Central memory CD8-positive, alpha-beta T cell (primary cell): ENCODE measurements at regions not wholly inside any gene's neighbourhood (a gene's known extent, or its start where the extent isn't known, plus 50 kb on each side); places are given as distances from the start of the nearest gene placed in this dataset.

Experiments
- ATAC-seq: fragments of 150-1000 bp; cut with Tn5 transposase; replicated peaks from 2 replicates; pipeline ENCODE4 v1.10.0; 2022; ENCODE audit warnings: mild to moderate bottlenecking, moderate FRiP score, moderate number of reproducible peaks; ENCODE audit not compliant: poor library complexity, severe bottlenecking; ENCODE audit errors: extremely low read depth
- DNase-seq, 2 donors: peaks; one replicate each; pipeline ENCODE4 v3.0.0; 2021; ENCODE audit warnings: low spot score in 2 of 2
- H3K27ac Mint-ChIP-seq: one replicate; pipeline ENCODE4 v1.8.0; 2022; ENCODE audit warnings: low read depth, mild to moderate bottlenecking, moderate library complexity, mixed read lengths
- H3K27me3 Mint-ChIP-seq: one replicate; pipeline ENCODE4 v1.8.0; 2022; ENCODE audit warnings: mixed read lengths
- H3K36me3 Mint-ChIP-seq: one replicate; pipeline ENCODE4 v1.8.0; 2022; ENCODE audit warnings: mild to moderate bottlenecking, moderate library complexity, mixed read lengths; ENCODE audit not compliant: insufficient read depth
- H3K4me1 Mint-ChIP-seq: one replicate; pipeline ENCODE4 v1.8.0; 2022; ENCODE audit warnings: mixed read lengths
- H3K4me3 Mint-ChIP-seq: one replicate; pipeline ENCODE4 v1.8.0; 2022; ENCODE audit warnings: mild to moderate bottlenecking, moderate library complexity, mixed read lengths
- H3K9me3 Mint-ChIP-seq: one replicate; pipeline ENCODE4 v1.8.0; 2022; ENCODE audit warnings: mixed read lengths

DNA sequence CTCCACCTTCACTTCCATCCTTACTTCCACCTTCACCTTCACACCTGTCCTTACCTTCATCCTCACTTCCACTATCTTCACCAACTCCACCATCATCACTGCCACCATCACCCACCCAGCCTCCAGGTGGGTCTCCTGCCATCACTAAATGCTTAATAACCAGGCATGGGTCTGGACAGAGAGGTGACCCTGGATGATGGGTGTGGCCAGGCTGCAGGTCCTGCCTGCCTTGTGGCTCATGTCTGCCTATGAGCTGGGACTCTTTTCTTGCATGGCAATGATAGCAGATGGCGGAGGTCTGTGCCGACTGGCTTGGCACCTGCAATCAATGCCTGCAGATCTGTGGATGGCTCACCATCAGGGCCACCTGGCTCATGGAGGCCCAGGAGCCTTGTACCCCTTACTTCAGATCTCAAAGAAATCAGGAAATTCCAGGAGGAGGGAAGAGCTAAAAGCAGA is 60.1 kb upstream of the ELN start:
- Mint-ChIP-seq H3K4me3 (no peak overlapping the region), H3K27me3 (peaks cover 27% of the 10 kb centered on the region), H3K9me3 (peaks cover 22% of the 10 kb centered on the region), H3K27ac (no peak overlapping the region), H3K36me3 (no peaks in the 10 kb centered on the region), H3K4me1 (no peaks in the 10 kb centered on the region)
- no peak for DNase-seq
- no peak for ATAC-seq

- H3K9me3 Mint-ChIP-seq: peaks cover 17% of the 10 kb centered on the region
- no peaks in the 10 kb centered on the region for H3K36me3 Mint-ChIP-seq
- ATAC-seq (no peak), DNase-seq (no peak)
- H3K27me3 Mint-ChIP-seq: peaks cover 23% of the 10 kb centered on the region
- H3K4me3 Mint-ChIP-seq: no peak overlapping the region
- H3K27ac Mint-ChIP-seq: no peak overlapping the region
- no peaks in the 10 kb centered on the region for H3K4me1 Mint-ChIP-seq
Measured at GRCh38 chr7:73968487-73968886, 59.5 kb upstream of the ELN start.

GRCh38 chr7:73969991-73970390 is 58.0 kb upstream of the ELN start:
- Mint-ChIP-seq H3K9me3 (peaks cover 6% of the 10 kb centered on the region), H3K4me3 (no peak overlapping the region), H3K27ac (no peak overlapping the region), H3K4me1 (no peaks in the 10 kb centered on the region), H3K36me3 (no peaks in the 10 kb centered on the region), H3K27me3 (peaks cover 24% of the 10 kb centered on the region)
- ATAC-seq (no peak), DNase-seq (no peak)

DNA sequence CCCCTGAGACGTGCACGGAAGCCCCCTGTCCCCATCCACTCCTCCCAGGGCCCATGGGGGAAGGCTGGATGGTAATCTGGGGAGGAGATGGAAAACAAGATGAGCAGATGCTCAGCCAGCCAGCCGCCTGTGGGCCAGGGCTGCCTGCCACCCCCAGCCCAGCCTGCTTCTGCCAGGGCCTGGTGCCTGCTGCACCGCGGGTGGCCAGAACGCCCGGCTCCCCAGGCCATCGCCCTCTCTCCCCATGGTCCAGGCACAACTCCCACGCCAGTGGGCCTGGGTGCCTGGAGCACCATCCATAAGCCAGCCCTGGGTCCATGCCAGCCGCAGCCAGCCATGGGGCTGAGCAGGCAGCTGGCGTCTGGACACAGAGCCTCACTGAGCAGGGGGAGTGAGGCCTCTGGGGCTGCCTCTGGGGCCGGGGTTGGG is 57.2 kb upstream of the ELN start:
- Mint-ChIP-seq H3K4me3 (no peak overlapping the region), H3K27me3 (peaks cover 33% of the 10 kb centered on the region), H3K9me3 (peaks cover 6% of the 10 kb centered on the region), H3K36me3 (no peaks in the 10 kb centered on the region), H3K27ac (no peak overlapping the region), H3K4me1 (no peaks in the 10 kb centered on the region)
- ATAC-seq (no peak), DNase-seq (no peak)

DNA sequence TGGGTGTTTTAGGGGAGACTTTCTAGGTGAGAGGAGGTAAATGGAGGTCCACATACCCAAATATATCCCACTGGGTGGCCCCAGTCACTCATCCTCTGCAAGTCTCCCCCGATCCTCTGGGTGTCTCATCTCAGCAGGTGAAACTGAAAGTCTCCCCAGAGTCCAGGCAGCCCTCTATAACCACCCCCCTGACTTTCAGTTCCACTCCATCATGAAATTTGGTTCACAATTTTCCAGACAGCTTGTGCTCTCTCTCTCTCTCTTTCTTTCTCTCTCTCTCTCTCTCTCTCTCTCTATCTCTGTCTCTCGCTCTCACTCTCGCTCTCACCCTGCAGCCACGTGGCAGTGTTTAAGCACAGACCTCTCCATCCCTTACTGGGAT is 56.7 kb upstream of the ELN start:
- peaks cover 33% of the 10 kb centered on the region for H3K27me3 Mint-ChIP-seq
- H3K4me3 Mint-ChIP-seq: no peak overlapping the region
- H3K27ac Mint-ChIP-seq: no peak overlapping the region
- H3K4me1 Mint-ChIP-seq: no peaks in the 10 kb centered on the region
- no peak for DNase-seq
- H3K9me3 Mint-ChIP-seq: peaks cover 6% of the 10 kb centered on the region
- ATAC-seq: no peak
- no peaks in the 10 kb centered on the region for H3K36me3 Mint-ChIP-seq

GRCh38 chr7:73971704-73972341 is 56.1 kb upstream of the ELN start:
- Mint-ChIP-seq H3K9me3 (peaks cover 6% of the 10 kb centered on the region), H3K27me3 (peaks cover 33% of the 10 kb centered on the region), H3K4me1 (no peaks in the 10 kb centered on the region), H3K27ac (no peak overlapping the region), H3K4me3 (no peak overlapping the region), H3K36me3 (no peaks in the 10 kb centered on the region)
- ATAC-seq: no peak
- no peak for DNase-seq

DNA sequence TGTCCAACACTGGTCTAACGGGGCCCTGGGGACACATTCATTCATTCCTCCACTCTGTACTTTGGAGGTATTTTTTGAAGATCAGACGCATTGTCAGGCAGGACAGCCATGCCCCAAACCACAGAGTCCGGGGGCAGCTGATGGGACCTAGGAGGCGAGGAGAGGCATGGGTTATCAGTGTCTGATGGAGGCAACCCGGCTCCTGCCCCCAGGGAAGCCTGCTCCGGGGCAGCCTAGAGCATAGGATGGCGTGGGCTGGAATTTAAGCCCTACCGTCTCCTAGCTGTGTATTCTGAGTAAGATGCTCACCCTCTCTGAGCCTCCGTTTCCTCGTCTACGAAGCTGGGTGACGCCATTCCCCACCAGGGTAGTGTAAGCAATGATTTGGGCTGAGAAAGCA is 55.4 kb upstream of the ELN start:
- H3K9me3 Mint-ChIP-seq: peaks cover 4% of the 10 kb centered on the region
- H3K27me3 Mint-ChIP-seq: peaks cover 33% of the 10 kb centered on the region
- no peaks in the 10 kb centered on the region for H3K4me1 Mint-ChIP-seq
- DNase-seq: no peak
- H3K36me3 Mint-ChIP-seq: no peaks in the 10 kb centered on the region
- H3K4me3 Mint-ChIP-seq: no peak overlapping the region
- ATAC-seq: no peak
- H3K27ac Mint-ChIP-seq: no peak overlapping the region

DNA sequence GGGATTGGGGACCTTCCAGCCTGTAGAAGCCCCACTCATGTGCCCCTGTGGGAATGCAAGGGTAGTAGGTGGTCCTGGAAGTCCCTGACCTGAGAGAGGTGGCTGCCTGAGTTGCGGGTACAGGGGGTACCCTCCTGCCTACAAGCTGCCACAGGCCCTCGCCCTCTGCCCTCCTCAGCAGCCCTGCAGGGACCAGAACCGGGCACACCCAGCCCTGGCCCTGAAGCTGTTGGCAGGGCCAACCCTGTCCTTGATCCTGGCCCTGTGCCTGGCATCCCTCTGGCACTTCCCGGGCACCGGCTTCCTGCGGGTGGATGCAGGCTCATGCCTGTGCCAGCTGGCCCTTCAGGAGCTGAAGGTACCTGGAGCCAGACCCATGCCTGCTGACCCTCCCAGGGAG is 54.9 kb upstream of the ELN start:
- H3K4me3 Mint-ChIP-seq: no peak overlapping the region
- H3K27me3 Mint-ChIP-seq: peaks cover 33% of the 10 kb centered on the region
- H3K27ac Mint-ChIP-seq: no peak overlapping the region
- no peaks in the 10 kb centered on the region for H3K9me3 Mint-ChIP-seq
- H3K36me3 Mint-ChIP-seq: no peaks in the 10 kb centered on the region
- ATAC-seq (no peak), DNase-seq (no peak)
- no peaks in the 10 kb centered on the region for H3K4me1 Mint-ChIP-seq

DNA sequence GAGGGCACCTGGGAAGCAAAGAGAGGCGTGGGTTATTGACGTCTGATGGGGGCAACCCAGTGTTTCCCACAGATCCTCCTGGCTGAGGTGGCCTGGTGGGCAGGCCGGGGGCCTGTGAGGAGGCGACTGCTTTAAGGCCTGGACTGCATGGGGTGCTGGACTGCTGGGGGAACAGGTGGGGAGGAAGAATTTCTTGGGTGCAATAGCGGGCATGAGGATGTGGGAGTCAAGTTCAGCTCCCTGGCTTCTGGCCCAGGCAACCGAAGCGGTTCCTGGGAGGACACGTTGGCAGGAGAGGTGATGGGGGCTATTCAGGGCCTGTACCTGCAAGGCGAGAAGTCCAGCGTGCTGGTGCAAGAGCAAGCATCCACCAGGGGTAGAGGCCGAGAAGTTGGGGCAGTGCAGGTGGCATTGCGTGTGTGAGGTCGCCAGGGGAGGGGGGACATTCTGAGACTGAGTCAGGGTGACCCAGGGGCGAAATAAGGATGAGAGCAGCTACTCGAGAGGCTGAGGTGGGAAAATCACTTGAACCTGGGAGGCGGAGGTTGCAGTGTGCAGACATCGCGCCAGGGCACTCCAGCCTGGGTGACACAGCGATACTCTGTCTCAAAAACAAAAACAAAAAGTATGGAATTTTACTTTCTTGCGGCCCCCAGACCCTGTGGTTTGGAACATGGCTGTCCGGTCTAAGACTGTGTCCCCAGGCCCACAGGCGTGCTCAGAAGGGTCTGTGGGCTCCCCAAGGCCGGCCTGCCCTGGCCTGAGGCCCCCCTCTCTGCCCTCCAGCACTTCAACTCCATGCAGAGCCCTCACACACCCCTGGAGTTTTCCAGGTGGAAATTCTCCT is 53.6 kb upstream of the ELN start:
- Mint-ChIP-seq H3K36me3 (no peaks in the 10 kb centered on the region), H3K9me3 (no peaks in the 10 kb centered on the region), H3K27ac (no peak overlapping the region), H3K27me3 (peaks cover 40% of the 10 kb centered on the region), H3K4me1 (no peaks in the 10 kb centered on the region), H3K4me3 (no peak overlapping the region)
- no peak for DNase-seq
- ATAC-seq: no peak

DNA sequence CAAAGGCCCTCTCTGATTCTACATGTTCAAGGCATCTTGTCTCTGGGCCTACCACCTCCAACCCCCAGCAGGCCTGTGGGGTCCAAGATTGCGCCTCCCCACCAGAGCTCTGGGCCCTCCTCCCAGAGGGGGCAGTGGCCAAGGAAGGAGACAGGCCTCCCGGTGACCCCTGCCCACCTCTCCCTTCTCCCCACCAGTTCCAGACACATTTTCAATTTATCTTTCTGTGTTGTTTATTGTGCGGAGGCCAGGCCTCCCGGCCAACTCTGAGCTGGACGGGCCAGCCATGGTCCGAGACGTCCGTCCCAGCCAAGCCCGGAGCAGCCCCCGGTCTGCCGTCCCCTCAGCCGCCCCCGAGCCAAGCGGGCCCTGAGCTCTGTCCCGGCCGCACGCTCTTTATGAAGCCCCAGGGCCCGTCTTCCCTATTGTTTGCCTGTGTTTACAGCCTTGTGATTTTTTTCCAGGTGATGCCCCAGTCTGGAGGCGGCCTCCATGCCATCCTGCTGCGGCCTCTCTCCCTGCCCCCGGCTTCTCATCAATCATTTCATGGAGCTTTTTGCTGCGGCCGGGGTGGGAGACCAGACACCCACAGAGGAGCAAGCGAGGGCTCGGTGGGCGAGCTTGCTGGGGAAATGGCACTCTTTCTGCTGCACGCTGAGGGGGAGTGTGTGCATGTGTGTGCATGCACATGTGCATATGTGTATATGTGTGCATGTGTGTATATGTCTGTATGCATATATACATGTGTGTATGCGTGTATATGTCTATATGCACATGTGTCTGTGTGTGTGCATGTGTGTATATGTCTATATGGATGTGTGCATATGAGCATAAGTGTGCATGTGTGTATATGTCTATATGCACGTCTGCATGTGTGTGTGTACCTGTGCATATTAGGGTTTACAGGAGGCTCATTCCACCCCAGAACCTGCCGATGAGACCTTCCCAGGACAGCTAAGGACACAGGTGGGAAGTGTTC is 52.7 kb upstream of the ELN start:
- DNase-seq (no peak), ATAC-seq (no peak)
- H3K4me1 Mint-ChIP-seq: no peaks in the 10 kb centered on the region
- H3K27me3 Mint-ChIP-seq: peaks cover 47% of the 10 kb centered on the region
- no peak overlapping the region for H3K4me3 Mint-ChIP-seq
- H3K9me3 Mint-ChIP-seq: no peaks in the 10 kb centered on the region
- no peak overlapping the region for H3K27ac Mint-ChIP-seq
- no peaks in the 10 kb centered on the region for H3K36me3 Mint-ChIP-seq

DNA sequence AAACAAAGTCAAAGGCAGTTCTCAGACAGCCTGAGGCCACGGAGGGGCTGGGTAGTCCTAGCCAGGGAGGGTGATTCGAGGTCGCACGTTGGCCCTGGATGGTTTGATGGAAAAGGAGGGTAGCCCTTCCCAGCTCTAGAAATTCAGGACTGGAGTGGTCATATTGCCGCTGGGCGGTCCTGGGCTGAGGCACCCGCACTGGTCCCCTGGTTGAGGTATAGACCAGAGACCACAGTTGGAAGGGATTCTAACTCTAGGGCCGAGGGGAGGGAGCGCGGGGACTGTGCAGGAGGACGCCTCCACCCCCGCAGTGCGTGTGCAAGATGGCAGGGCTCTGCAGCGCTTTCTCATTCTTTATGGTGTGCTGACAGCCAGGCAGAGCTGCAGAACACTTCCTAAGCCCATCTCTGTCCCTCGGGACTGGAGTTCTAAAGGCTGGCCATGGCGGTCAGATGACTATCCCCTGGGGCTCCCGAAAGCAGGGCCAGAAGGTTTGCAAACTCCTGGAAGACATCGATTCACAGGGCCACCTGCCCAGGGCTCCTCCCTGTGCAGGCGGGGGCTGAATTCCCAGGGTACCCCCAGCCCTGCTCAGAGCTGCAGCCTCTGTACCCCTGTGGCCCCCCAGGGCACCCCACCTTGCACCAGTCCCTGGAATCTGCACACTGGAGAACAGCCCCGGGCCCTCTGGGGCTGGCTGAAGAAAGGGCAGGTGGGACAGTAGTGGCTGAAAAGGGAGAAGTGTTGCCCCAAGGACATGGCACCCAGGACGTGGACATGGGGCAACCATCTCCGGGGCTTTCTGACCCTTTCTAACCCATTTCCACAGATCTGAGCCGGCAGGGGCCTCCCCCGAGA is 51.0 kb upstream of the ELN start:
- DNase-seq: no peak
- ATAC-seq: no peak
- Mint-ChIP-seq H3K36me3 (no peaks in the 10 kb centered on the region), H3K27me3 (peaks cover 57% of the 10 kb centered on the region), H3K4me1 (no peaks in the 10 kb centered on the region), H3K27ac (no peak overlapping the region), H3K4me3 (no peak overlapping the region), H3K9me3 (no peaks in the 10 kb centered on the region)
